ENCODE measurements at regions not wholly inside any gene's neighbourhood (a gene's known extent, or its start where the extent isn't known, plus 50 kb on each side); places are given as distances from the start of the nearest gene placed in this dataset.
"Not testable (repeated sequence)": the region's sequence is repeated elsewhere in the genome, so short reads cannot be mapped to it uniquely, and the experiment has no call there.

DNA sequence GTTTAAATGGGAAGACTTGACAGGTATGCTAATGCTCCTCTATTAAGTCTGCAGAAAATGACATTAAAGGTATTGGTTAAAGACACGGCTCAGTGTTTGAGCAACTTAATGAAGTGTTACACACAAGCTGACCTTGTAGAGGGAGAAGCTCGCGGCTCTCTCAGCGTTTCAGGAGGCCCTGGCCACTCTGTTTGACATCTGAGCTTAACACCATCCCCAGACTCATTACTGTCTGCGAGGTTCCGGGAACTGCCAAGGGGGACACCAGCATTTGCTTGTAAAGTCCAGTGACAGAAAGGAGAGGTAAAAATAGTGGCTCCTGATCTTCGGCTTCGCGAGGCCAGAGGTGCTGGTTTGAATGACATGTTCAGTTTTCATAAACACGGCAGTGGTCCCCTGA is 540.7 kb upstream of the CADM1 start:
- no peak for DNase-seq (ENCODE audit: low spot score)

DNA sequence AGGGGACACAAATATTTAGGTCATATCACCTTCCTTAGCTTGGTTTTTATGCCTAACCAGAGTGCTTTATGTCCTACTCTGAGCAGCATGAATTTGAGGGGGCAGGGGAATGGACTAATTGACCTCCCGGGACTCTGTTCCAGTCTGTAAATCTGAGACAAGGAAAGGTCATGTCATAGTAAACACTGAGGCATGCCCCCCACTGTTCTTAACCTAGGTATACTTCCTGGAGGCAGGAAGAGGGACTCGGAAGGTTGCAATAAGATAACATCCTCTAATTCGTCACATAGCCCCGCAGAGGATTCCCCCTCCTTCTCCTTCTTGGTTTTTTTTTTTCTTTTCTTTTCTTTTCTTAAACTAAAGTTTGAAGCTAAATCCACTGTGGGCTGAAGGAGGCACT is 540.3 kb upstream of the CADM1 start:
- DNase-seq (ENCODE audit: low spot score), result no peak

- DNase-seq (ENCODE audit: low spot score), result no peak
These were observed 539.6 kb upstream of the CADM1 start for GRCh38 chr11:116043857-116044256.

- DNase-seq (ENCODE audit: low spot score), result peak; percentile 56
These were observed 538.8 kb upstream of the CADM1 start for GRCh38 chr11:116043059-116043458.

DNA sequence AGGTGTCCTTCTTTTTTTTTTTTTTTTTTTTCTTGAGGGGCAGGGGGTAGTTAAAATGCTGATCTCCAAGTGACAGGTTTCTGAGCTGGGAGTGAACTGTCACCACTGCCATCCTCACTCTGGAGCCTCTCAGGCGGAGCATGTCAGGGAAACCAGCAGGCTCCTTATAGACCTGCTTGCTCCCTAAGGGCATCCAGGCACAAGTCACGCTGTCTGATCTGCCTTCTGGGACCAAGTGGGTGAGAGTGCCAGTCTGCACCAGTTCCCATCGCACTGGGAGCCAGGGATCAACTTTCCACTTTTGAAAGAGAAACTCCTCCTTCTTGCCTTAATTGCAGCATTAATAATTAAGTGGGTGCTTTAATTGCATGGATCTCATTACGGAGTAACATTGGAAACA is 537.9 kb upstream of the CADM1 start:
- peak; percentile 81 for DNase-seq (ENCODE audit: low spot score)

DNA sequence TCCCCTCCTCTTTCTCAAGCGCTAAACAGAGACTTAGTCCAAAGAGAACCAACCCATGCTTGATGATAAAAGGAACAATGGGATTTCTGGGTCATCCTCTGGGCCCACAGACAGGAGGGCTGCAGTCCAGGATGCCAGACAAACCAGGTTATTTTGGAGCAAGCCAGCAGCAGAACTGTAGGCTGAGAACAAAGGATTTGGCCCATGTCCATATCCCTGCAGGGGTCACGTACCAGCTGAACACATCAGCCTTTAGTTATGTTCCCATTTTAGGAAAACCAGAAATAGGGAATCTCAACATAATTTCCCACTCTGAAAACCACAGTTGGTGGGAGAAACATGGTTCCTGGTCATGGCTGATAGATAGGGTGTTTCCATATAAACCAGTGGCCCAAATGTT is 533.6 kb upstream of the CADM1 start:
- DNase-seq (ENCODE audit: low spot score), result no peak

DNA sequence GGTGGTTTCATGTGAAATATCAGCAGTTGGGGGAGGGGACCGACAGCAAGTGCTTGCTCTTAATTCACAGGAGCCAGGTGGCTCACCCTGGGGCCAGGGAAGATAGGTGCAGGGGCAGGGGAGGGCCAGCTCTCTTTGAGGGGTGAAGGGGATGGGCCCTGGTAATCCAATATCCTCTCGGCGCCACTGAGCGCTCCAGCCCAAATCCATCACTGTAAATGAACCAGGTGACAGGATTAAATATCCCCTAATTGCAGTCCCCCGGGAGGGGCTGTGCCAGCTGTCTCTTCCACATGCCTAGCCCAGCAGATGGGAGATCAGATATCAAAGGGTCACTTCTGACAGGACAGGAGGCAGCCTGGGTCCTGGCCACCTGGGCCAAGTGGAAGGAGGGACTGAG is 531.8 kb upstream of the CADM1 start:
- DNase-seq (ENCODE audit: low spot score), result peak; percentile 84

GRCh38 chr11:116033931-116034553 is 529.8 kb upstream of the CADM1 start:
- no peak for DNase-seq (ENCODE audit: low spot score)

GRCh38 chr11:116030697-116031331 is 526.6 kb upstream of the CADM1 start:
- DNase-seq (ENCODE audit: low spot score), result no peak

GRCh38 chr11:116028506-116028905 is 524.3 kb upstream of the CADM1 start:
- DNase-seq (ENCODE audit: low spot score), result not testable (repeated sequence)

DNA sequence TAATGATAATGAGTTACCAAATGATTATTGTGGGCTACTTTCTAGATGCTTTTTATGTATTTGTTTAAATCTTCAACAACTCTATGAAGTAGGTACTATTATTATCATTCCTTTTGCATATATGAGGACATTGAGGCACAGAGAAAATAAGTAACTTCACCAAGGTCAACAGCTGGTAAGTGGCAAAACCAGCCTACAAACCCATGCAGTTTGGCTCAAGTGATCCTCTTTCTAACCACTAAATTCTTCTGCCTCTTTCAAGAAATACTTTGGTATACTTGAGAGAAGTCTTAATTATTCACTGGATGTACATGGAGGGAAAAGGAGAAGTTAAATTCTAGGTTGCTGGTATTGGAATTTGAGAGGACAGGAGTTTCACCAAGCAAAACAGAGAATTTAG is 495.2 kb upstream of the CADM1 start:
- DNase-seq (ENCODE audit: low spot score), result no peak

- no peak for DNase-seq (ENCODE audit: low spot score)
These were observed 492.6 kb upstream of the CADM1 start for GRCh38 chr11:115996808-115997188.

GRCh38 chr11:115996125-115996807 is 492.1 kb upstream of the CADM1 start:
- DNase-seq (ENCODE audit: low spot score), result no peak

GRCh38 chr11:115993590-115993989 is 489.4 kb upstream of the CADM1 start:
- DNase-seq (ENCODE audit: low spot score), result no peak

DNA sequence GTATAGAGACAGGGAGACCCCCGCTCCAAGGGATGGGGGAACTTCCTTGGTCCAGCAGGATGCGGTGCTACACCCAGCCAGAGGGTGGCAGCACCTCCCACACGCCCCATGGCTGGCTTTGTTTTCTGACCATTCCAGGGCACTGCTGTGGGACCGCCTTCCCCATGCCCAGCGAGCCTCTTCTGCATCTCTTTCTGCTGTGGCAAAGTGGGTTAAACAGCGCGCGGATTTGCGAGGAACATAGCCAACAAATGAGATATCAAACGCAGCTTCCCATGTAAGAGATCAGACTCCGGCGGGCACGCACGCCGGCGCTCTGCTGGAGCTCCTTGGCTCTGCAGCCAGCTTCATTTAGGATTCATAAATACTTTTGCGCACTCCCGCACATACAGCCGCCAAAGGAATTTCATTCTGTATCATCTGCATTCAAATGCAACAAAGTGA is 485.8 kb upstream of the CADM1 start:
- DNase-seq (ENCODE audit: low spot score), result peak; percentile 85

DNA sequence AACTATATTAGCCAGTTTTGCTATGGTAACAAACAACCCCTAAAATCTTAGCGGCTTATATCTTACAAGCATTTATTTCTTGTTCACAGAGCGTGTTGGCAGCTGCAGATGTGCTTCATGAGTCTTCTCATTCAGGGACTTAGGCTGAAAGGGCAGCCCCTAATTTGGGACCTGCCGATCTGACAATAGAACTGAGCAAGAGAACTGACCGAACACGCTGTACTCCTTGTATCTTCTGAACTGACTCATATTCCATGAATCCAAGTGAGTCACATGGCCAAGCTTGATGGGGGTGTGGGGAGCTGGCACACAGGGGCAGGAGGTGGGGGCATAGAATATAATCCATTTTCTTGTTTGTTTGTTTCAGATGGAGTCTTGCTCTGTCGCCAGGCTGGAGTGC is 481.7 kb upstream of the CADM1 start:
- no peak for DNase-seq (ENCODE audit: low spot score)

DNA sequence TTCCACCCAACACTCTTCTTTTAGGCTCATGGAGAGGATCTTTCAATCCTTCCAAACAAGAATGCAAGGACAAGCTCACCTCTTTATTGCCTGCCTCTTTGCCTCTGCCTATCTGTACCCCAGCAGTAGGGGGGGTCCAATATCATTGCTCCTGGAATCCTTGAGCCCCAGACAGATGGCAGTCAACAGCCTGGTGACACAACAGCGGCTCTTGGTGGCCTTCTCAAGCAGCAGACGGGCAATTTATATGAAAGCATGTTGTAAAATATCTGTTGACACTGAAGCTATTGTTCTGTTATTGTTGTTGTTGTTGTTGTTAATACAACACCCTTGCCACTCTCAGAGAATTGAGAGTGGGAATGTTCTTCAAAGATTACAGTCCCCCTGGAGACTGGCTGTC is 480.0 kb upstream of the CADM1 start:
- no peak for DNase-seq (ENCODE audit: low spot score)

- DNase-seq (ENCODE audit: low spot score), result no peak
These were observed 478.5 kb upstream of the CADM1 start for GRCh38 chr11:115982666-115983065.

GRCh38 chr11:115981814-115982471 is 477.7 kb upstream of the CADM1 start:
- DNase-seq (ENCODE audit: low spot score), result no peak

DNA sequence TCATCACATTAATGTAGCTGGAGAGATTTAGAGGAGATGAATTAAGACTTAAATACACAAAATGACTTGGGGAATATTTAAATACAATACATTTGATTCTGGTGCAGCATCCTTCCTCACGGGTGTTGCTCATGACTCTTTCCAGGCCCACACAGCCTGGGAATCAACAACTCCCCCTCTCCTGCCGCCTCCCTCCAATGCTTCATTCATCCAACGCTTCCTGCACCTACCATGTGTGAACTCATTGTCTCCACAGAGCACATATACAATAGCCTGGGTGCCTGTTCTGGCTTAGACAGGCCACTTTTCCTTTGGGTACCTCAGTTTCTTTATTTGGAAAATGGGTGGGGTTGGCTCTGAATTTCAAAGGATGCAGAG is 476.9 kb upstream of the CADM1 start:
- DNase-seq (ENCODE audit: low spot score), result no peak

DNA sequence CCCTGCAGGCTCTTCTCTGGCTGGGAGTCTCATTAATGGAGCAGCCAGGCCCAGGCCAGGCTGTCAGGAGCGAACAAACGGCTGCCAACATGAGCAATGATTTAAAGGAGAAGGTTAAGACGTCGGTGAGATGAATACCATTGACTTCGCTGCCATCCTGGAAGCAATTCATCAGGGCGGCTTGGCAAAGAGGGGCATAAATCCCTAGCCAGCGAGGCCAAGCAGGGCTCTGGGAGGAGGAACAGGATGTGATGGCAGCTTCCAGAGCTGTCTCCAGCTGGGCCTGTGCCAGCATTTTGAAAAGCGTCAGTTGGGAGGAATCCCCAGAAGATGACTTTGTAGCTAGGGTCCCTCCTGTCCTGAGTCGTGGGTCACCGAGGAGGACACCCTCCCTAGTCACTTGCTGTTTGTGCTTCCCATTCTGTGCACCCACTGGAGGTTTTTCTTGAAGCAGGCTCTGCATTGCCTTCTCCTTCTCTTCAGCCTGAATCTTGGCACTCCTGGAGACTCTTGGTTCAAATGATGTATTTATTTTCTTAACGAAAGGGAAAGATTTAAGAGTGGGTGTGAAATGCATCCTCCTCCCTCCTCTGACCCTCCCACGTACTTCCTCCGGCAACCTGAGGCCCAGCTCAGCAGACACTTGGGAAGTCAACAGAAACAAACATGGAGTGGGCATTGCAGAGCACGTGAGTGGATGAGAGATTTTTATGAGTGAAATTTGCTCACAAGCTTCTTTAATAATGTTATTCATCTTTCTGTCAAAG is 476.3 kb upstream of the CADM1 start:
- no peak for DNase-seq (ENCODE audit: low spot score)

DNA sequence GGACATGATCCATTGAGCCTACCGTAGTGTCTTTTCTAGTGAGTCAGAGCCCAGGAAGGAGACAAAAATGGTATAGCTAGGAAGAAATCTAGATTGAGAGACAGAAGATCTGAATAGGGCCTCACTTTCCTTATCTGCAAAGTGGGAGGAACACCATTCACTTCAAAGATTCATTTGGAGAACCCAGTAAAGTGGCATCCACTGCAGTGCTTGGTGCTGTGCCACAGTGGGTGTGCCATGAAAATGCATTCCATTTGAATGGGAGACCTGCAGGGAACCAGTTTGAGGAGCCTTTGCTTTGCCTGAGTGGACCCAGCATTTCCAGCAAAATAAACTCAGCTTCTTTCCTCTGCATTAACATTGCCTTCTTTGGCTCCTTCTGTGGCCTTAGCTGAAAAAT is 470.5 kb upstream of the CADM1 start:
- DNase-seq (ENCODE audit: low spot score), result no peak
